Prostate gland (tissue), 2 donors: ENCODE measurements at regions not wholly inside any gene's neighbourhood (a gene's known extent, or its start where the extent isn't known, plus 50 kb on each side); places are given as distances from the start of the nearest gene placed in this dataset.

Experiments
- DNase-seq: peaks from one replicate; pipeline ENCODE4 v3.0.0-alpha.2; 2019; ENCODE audit warnings: low spot score
- H3K27ac ChIP-seq, 2 donors: fragments of 200-600 bp; sonication (generic); 2 replicates each; pipeline ENCODE4 v1.5.1; 2017 to 2019
- H3K27me3 ChIP-seq: fragments of 200-600 bp; sonication (generic); replicated peaks from 2 replicates; pipeline ENCODE4 v1.5.1; 2019; ENCODE audit not compliant: insufficient read depth
- H3K36me3 ChIP-seq, 2 donors: fragments of 200-600 bp; sonication (generic); 1 replicate in 1 of 2; 2 replicates in 1 of 2; pipeline versions ENCODE4 v1.5.1 to v1.8.1; 2017 to 2019
- H3K4me1 ChIP-seq: fragments of 200-600 bp; sonication (generic); replicated peaks from 2 replicates; pipeline ENCODE4 v1.5.1; 2019
- H3K4me3 ChIP-seq, 2 donors: fragments of 200-600 bp; sonication (generic); 2 replicates each; pipeline ENCODE4 v1.5.1; 2017 to 2019
- H3K9me3 ChIP-seq: fragments of 200-600 bp; sonication (generic); 2 replicates; pipeline ENCODE4 v1.5.1; 2017
- POLR2A ChIP-seq: fragments of 450-650 bp; IDR thresholded peaks from one replicate; pipeline ENCODE4 v1.6.1; 2016; ENCODE audit warnings: antibody characterized with exemption, mild to moderate bottlenecking
- POLR2AphosphoS5 ChIP-seq: sonication (generic); formaldehyde crosslinking; IDR thresholded peaks from one replicate; pipeline ENCODE4 v1.6.1; 2017; ENCODE audit warnings: antibody characterized with exemption
- WGBS: methylation state at CpG from one replicate; pipeline ENCODE4 v1.1.5; 2018; 5-methylcytosine and 5-hydroxymethylcytosine counted together
- intact Hi-C: fragments of 100-400 bp; cut with DNase I; formaldehyde crosslinking; loops from one replicate; pipeline ENCODE4 v1.14.2; 2022
- TF ChIP-seq, protein P1 (sequence below), 4 experiments: fragments of 200-600 bp in 2 of 4; fragments of 450-650 bp in 2 of 4; sonication (generic) in 2 of 4; IDR thresholded peaks; 1 replicate in 3 of 4; 2 replicates in 1 of 4; pipeline ENCODE4 v1.5.1; 2016 to 2019; ENCODE audit warnings: antibody characterized with exemption in 4 of 4, mild to moderate bottlenecking in 2 of 4, moderate library complexity in 2 of 4

DNA sequence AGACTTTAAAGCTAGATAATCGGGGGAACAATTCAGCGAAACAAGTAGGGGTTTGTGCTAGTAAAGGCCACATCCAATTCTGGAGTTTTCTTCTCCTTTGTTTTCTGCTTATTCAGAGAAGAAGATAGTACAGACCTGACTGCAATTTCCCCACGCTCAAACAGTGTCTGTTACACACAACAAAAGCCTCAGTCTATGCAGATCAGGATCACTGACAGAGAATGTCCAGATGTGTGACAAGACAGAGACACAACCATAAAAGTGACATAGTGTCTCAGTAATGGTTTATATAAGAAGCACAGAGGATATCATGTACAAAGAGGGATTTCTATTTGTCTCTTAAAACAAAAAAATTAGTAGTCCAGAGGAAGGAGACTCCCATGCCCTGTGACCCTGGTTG, 70.7 kb upstream of the GTF3A start:
- H3K4me1 ChIP-seq, result no peaks in the 10 kb centered on the region
- TF ChIP-seq POLR2A (no peak), POLR2AphosphoS5 (no peak)
- TF ChIP-seq, protein P1, sequence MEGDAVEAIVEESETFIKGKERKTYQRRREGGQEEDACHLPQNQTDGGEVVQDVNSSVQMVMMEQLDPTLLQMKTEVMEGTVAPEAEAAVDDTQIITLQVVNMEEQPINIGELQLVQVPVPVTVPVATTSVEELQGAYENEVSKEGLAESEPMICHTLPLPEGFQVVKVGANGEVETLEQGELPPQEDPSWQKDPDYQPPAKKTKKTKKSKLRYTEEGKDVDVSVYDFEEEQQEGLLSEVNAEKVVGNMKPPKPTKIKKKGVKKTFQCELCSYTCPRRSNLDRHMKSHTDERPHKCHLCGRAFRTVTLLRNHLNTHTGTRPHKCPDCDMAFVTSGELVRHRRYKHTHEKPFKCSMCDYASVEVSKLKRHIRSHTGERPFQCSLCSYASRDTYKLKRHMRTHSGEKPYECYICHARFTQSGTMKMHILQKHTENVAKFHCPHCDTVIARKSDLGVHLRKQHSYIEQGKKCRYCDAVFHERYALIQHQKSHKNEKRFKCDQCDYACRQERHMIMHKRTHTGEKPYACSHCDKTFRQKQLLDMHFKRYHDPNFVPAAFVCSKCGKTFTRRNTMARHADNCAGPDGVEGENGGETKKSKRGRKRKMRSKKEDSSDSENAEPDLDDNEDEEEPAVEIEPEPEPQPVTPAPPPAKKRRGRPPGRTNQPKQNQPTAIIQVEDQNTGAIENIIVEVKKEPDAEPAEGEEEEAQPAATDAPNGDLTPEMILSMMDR (IDR thresholded peaks at IDR 0.05), result no peak
- no peaks in the 10 kb centered on the region for H3K9me3 ChIP-seq
- no peaks in the 10 kb centered on the region for H3K27me3 ChIP-seq
- DNase-seq, result no peak
- H3K4me3 ChIP-seq, result no peak overlapping the region
- no peak overlapping the region for H3K27ac ChIP-seq
- intact Hi-C loops, result loop anchor here (10.0 kb wide), 1 partner anchor 179 kb away; the partner anchor contains the start of gene USP12
- H3K36me3 ChIP-seq, result no peaks in the 10 kb centered on the region
- WGBS, result 83% methylated on average over 3 of the region's 3 CpGs

DNA sequence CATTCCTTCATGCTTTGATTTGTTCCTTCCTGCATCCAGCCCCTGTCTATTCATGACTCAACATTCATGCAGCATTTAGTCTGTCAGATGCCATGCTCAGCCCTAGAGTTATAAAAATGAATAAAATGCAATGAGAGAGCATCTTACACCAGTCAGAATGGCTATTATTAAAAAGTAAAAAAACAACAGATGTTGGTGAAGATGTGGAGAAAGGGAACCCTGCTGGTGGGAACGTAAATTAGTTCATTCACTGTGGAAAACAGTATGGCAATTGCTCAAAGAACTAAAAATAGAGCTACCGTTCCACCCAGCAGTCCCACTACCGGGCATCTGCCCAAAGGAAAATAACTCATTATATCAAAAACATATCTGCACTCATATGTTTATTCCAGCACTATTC, 70.0 kb upstream of the GTF3A start:
- WGBS, result 46% methylated on average over 3 of the region's 3 CpGs
- H3K27me3 ChIP-seq, result no peaks in the 10 kb centered on the region
- TF ChIP-seq POLR2AphosphoS5, result no peak
- no peak for TF ChIP-seq POLR2A
- TF ChIP-seq, protein P1 (IDR thresholded peaks at IDR 0.05), result no peak
- intact Hi-C loops, result loop anchor here (10.0 kb wide), 1 partner anchor 180 kb away; the partner anchor contains the start of gene USP12
- H3K36me3 ChIP-seq, result no peaks in the 10 kb centered on the region
- H3K9me3 ChIP-seq, result no peaks in the 10 kb centered on the region
- DNase-seq, result no peak
- no peak overlapping the region for H3K27ac ChIP-seq
- no peak overlapping the region for H3K4me3 ChIP-seq
- H3K4me1 ChIP-seq, result no peaks in the 10 kb centered on the region

DNA sequence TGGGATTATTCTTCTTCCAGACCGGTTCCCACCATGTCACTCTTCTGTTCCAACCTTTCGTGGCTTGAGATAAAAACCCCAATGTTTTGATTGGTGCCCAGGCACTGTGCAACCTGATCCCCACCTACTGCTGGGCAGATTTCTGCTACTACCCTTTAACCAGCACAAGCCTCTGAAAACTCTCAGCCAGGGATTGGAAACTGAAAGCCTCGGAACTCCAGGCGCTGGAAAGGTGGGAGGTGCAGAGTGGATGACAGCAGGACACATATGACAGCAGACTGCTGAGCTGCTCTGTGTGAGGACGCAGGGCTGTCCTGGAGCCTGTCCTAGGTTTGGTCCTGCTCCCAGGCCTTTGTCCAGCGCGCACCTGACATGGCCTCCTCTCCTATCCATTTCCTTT, 68.5 kb upstream of the GTF3A start:
- H3K4me1 ChIP-seq, result no peaks in the 10 kb centered on the region
- no peaks in the 10 kb centered on the region for H3K27me3 ChIP-seq
- no peak overlapping the region for H3K27ac ChIP-seq
- H3K36me3 ChIP-seq, result no peaks in the 10 kb centered on the region
- DNase-seq, result no peak
- intact Hi-C loops, result loop anchor here (5.0 to 10.0 kb wide), 3 partner anchors 84 to 409 kb away; partner anchors contain the start of genes RASL11A and USP12
- no peaks in the 10 kb centered on the region for H3K9me3 ChIP-seq
- TF ChIP-seq POLR2A, result no peak
- no peak for TF ChIP-seq POLR2AphosphoS5
- TF ChIP-seq, protein P1 (IDR thresholded peaks at IDR 0.05), result no peak
- 60% methylated on average over 7 of the region's 7 CpGs for WGBS
- no peak overlapping the region for H3K4me3 ChIP-seq

DNA sequence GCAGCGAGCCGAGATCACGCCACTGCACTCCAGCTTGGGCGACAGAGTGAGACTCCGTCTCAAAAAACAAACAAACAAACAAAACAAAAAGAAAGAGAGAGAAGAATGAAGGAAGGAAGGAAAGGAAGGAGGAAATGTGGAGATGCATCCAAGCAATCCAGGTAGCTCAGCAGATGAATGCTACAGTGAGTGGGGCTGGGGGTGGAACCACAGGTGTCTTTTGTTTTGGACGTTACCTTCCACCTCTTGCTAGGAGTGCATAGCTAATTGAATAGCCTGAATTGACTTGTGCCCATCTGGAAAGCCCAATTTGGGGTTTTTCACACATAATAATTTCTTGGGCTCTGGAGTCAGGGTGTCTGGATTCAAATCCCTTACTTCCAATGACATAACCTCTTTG, 66.0 kb upstream of the GTF3A start:
- H3K9me3 ChIP-seq, result no peaks in the 10 kb centered on the region
- H3K4me1 ChIP-seq, result no peaks in the 10 kb centered on the region
- no peak for TF ChIP-seq POLR2AphosphoS5
- H3K27me3 ChIP-seq, result no peaks in the 10 kb centered on the region
- H3K27ac ChIP-seq, result no peak overlapping the region
- no peak overlapping the region for H3K4me3 ChIP-seq
- intact Hi-C loops, result loop anchor here (5.0 to 10.0 kb wide), 3 partner anchors 86 to 411 kb away; partner anchors contain the start of genes RASL11A and USP12
- DNase-seq, result no peak
- 83% methylated on average over 6 of the region's 6 CpGs for WGBS
- no peaks in the 10 kb centered on the region for H3K36me3 ChIP-seq

DNA sequence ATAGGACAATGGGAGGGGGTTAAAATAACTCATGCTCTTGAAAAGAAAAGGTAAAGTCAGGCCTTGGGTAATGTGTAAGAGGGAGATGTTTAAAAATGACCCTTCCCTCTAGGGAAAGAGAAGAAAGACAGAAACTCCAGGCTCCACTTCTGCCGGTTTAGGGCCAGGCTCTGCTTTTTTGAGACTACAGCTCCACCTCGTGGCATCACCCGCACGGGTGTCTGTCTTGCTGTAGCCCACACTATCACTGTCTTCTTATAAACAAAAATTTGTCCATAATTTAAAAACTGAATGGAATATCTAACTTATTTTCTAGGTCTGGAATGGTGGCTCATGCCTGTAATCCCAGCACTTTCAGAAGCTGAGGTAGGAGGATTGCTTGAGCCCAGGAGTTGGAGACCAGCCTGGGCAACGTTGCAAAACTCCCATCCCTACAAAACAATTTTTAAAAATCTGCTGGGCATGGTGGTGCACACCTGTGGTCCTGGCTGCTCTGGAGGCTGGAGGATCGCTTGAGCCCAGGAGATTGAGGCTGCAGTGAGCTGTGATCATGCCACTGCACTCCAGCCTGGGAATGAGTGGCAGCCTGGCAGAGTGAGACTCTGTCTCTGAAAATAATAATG, 65.1 kb upstream of the GTF3A start:
- WGBS, result 14% methylated on average over 6 of the region's 6 CpGs
- Histone ChIP-seq H3K4me1 (no peaks in the 10 kb centered on the region), H3K9me3 (no peaks in the 10 kb centered on the region), H3K27ac (no peak overlapping the region), H3K36me3 (no peaks in the 10 kb centered on the region), H3K4me3 (no peak overlapping the region), H3K27me3 (no peaks in the 10 kb centered on the region)
- peak; percentile 53 for DNase-seq
- TF ChIP-seq POLR2AphosphoS5, result no peak
- TF ChIP-seq, protein P1 (IDR thresholded peaks at IDR 0.05), result peak; percentile 53 to 80 (median 72)
- intact Hi-C loops, result loop anchor here (1.0 to 10.0 kb wide), 4 partner anchors 87 to 412 kb away; partner anchors contain the start of genes RASL11A and USP12
